ENCODE measurements at regions not wholly inside any gene's neighbourhood (a gene's known extent, or its start where the extent isn't known, plus 50 kb on each side); places are given as distances from the start of the nearest gene placed in this dataset.
"Not testable (repeated sequence)": the region's sequence is repeated elsewhere in the genome, so short reads cannot be mapped to it uniquely, and the experiment has no call there.

GRCh38 chr4:128444544-128445302 is 157.1 kb upstream of the PGRMC2 start:
- Histone ChIP-seq H3K27me3 (no peaks in the 10 kb centered on the region), H3K27ac (no peak overlapping the region), H3K9me2 (replicated peaks; ENCODE audit: insufficient read depth) (no peaks in the 10 kb centered on the region), H3K4me1 (ENCODE audit: insufficient read depth) (no peaks in the 10 kb centered on the region), H2AFZ (no peak overlapping the region), H3K79me2 (no peaks in the 10 kb centered on the region), H3K4me2 (no peak overlapping the region), H3K36me3 (replicated peaks; ENCODE audit: insufficient read depth, low read depth) (no peaks in the 10 kb centered on the region), H3K9me3 (ENCODE audit: low read depth) (peaks cover 7% of the 10 kb centered on the region), H4K20me1 (ENCODE audit: insufficient read depth, poor library complexity, severe bottlenecking) (no peaks in the 10 kb centered on the region), H3K4me3 (no peak overlapping the region)
- WGBS (ENCODE audit: low lambda C conversion rate, missing lambda C conversion rate): 93% methylated on average over 3 of the region's 3 CpGs
- no peak for DNase-seq (ENCODE audit: low spot score)
- no peak for TF ChIP-seq EZH2 (IDR thresholded peaks at IDR 0.05; ENCODE audit: borderline replicate concordance)
- TF ChIP-seq CTCF (IDR thresholded peaks at IDR 0.05; ENCODE audit: poor library complexity): no peak
- no peak for TF ChIP-seq EZH2phosphoT487 (IDR thresholded peaks at IDR 0.05; ENCODE audit: low read depth, severe bottlenecking, unreplicated experiment)

GRCh38 chr4:128440923-128441322 is 153.3 kb upstream of the PGRMC2 start:
- Histone ChIP-seq H3K4me2 (no peak overlapping the region), H3K9me2 (replicated peaks; ENCODE audit: insufficient read depth) (no peaks in the 10 kb centered on the region), H3K27me3 (no peaks in the 10 kb centered on the region), H3K9me3 (ENCODE audit: low read depth) (peaks cover 7% of the 10 kb centered on the region), H2AFZ (no peak overlapping the region), H3K79me2 (no peaks in the 10 kb centered on the region), H3K4me1 (ENCODE audit: insufficient read depth) (no peaks in the 10 kb centered on the region), H3K36me3 (replicated peaks; ENCODE audit: insufficient read depth, low read depth) (no peaks in the 10 kb centered on the region), H3K4me3 (no peak overlapping the region), H4K20me1 (ENCODE audit: insufficient read depth, poor library complexity, severe bottlenecking) (no peaks in the 10 kb centered on the region), H3K27ac (no peak overlapping the region)
- TF ChIP-seq EZH2 (IDR thresholded peaks at IDR 0.05; ENCODE audit: borderline replicate concordance): no peak
- no peak for TF ChIP-seq EZH2phosphoT487 (IDR thresholded peaks at IDR 0.05; ENCODE audit: low read depth, severe bottlenecking, unreplicated experiment)
- no peak for TF ChIP-seq CTCF (IDR thresholded peaks at IDR 0.05; ENCODE audit: poor library complexity)
- no peak for DNase-seq (ENCODE audit: low spot score)
- 95% methylated on average over 4 of the region's 4 CpGs for WGBS (ENCODE audit: low lambda C conversion rate, missing lambda C conversion rate)

- WGBS (ENCODE audit: low lambda C conversion rate, missing lambda C conversion rate): 90% methylated on average over 8 of the region's 8 CpGs
- not testable (repeated sequence) for H3K9me3 ChIP-seq (ENCODE audit: low read depth); H4K20me1 ChIP-seq (ENCODE audit: insufficient read depth, poor library complexity, severe bottlenecking); H3K4me2 ChIP-seq; H3K9me2 ChIP-seq (replicated peaks; ENCODE audit: insufficient read depth); H3K4me1 ChIP-seq (ENCODE audit: insufficient read depth); DNase-seq (ENCODE audit: low spot score); H3K4me3 ChIP-seq; H3K36me3 ChIP-seq (replicated peaks; ENCODE audit: insufficient read depth, low read depth); H3K27me3 ChIP-seq; H3K27ac ChIP-seq; H3K79me2 ChIP-seq; H2AFZ ChIP-seq
Measured at GRCh38 chr4:128437023-128437422, 149.4 kb upstream of the PGRMC2 start.

GRCh38 chr4:128429023-128429613 is 141.5 kb upstream of the PGRMC2 start:
- H3K79me2 ChIP-seq; H3K9me2 ChIP-seq (replicated peaks; ENCODE audit: insufficient read depth); DNase-seq (ENCODE audit: low spot score); H2AFZ ChIP-seq; H4K20me1 ChIP-seq (ENCODE audit: insufficient read depth, poor library complexity, severe bottlenecking); H3K4me2 ChIP-seq; H3K9me3 ChIP-seq (ENCODE audit: low read depth); H3K4me3 ChIP-seq; H3K36me3 ChIP-seq (replicated peaks; ENCODE audit: insufficient read depth, low read depth); H3K27me3 ChIP-seq; H3K27ac ChIP-seq; H3K4me1 ChIP-seq (ENCODE audit: insufficient read depth): not testable (repeated sequence)
- 91% methylated on average over 2 of the region's 2 CpGs for WGBS (ENCODE audit: low lambda C conversion rate, missing lambda C conversion rate)

All from hepatocyte (in vitro differentiated cells).